ENCODE measurements at regions not wholly inside any gene's neighbourhood (a gene's known extent, or its start where the extent isn't known, plus 50 kb on each side); places are given as distances from the start of the nearest gene placed in this dataset.

DNA sequence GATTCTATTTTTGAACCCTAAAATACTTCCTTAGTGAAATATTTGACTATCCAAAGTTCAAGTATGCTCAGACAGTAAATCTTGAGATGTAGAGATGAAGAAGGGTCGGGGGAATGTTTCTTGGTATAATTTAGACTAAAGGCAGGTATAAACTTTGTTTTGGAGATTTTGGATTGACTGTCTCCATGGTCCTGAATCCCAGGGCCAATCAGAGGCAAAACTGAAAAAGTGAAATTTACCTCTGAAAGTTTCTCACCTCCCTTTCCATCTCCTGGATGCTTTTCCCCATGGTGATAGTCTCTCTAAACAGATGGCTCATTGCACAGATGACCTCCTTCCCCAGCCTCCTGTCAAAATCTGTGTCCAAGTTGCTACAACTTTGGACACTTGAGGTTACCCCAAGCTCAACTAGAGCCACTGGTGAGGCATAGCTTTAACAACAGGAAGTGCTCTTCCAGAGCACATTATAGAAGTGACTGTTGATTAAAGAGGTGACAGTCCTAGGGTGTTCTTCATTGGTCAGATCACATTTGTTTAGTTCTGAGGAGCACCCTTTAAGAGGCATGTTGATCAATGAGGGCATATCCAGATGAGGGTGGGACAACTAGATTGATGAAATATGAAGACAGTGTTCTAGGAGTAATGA, 128.4 kb downstream of the AKAP11 start:
- Histone ChIP-seq H4K20me1 (ENCODE audit: insufficient read depth, low read length) (no peaks in the 10 kb centered on the region), H3K79me2 (ENCODE audit: insufficient read depth, low read length) (no peaks in the 10 kb centered on the region), H3K4me2 (ENCODE audit: low read depth, low read length) (no peak overlapping the region), H3K4me1 (ENCODE audit: insufficient read depth, low read length) (no peaks in the 10 kb centered on the region), H2AFZ (ENCODE audit: low read length) (no peak overlapping the region), H3K4me3 (replicated peaks in 1 of 3; ENCODE audit: insufficient read depth in 1 of 3, low read depth in 2 of 3, low read length in 3 of 3) (no peak overlapping the region), H3K27ac (ENCODE audit: extremely low read length, insufficient read depth, low read length) (no peak overlapping the region), H3K27me3 (ENCODE audit: control insufficient read depth in 1 of 2, insufficient read depth in 2 of 2, low read length in 2 of 2) (no peaks in the 10 kb centered on the region), H3K9me3 (ENCODE audit: low read length) (no peaks in the 10 kb centered on the region), H3K36me3 (replicated peaks in 1 of 2; ENCODE audit: control insufficient read depth in 1 of 2, insufficient read depth in 2 of 2, low read length in 2 of 2) (no peaks in the 10 kb centered on the region), H3K9ac (ENCODE audit: insufficient read depth, low read depth, low read length) (no peak overlapping the region)
- no peak for TF ChIP-seq GPN1 (CRISPR knock-in tag; IDR thresholded peaks at IDR 0.05; ENCODE audit: borderline replicate concordance)
- ATAC-seq: no peak
- no peak for DNase-seq (ENCODE audit: low spot score)
- intact Hi-C loops (cut with micrococcal nuclease; ENCODE audit: unreplicated experiment): no loop called here
- no peak for FAIRE-seq
- ChIA-PET POLR2A (no interaction called here), CTCF (ENCODE audit: low intra/inter-chr PET ratio, low total read pairs) (no interaction called here)
- 0% methylated on average over 1 of the region's 1 CpG for WGBS (ENCODE audit: low lambda C conversion rate)
- in situ Hi-C loops (cut with HindIII; ENCODE audit: extremely low pct_ligation_motif_present, low pct_unique_long_range_greater_than_20kb): no loop called here
- no TSS peak for BruUV-seq (replicated peaks)

DNA sequence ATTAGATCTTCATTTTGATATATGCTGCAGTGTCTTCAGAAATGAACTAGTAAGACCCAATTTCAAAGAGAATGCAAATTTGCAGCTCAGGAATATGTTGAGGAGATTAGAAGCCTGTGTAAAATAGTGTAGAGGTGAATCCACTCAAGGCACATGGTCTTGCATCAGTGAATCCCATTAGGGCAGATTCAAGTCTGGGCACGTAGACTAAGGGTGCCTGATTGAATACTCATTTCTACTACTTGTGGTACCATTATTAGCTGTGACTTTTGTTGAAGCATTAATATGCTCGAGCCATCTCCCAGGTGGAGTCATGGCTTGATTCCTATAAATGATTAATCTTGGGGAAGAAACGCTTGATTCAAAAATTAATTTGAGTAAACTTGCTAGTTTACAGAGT, 129.4 kb downstream of the AKAP11 start:
- H3K4me3 ChIP-seq (replicated peaks in 1 of 3; ENCODE audit: insufficient read depth in 1 of 3, low read depth in 2 of 3, low read length in 3 of 3): no peak overlapping the region
- DNase-seq (ENCODE audit: low spot score) (no peak), FAIRE-seq (no peak), ATAC-seq (no peak)
- no peak overlapping the region for H3K27ac ChIP-seq (ENCODE audit: extremely low read length, insufficient read depth, low read length)
- H3K4me1 ChIP-seq (ENCODE audit: insufficient read depth, low read length): no peaks in the 10 kb centered on the region
- no peaks in the 10 kb centered on the region for H3K79me2 ChIP-seq (ENCODE audit: insufficient read depth, low read length)
- no TSS peak for BruUV-seq (replicated peaks)
- ChIA-PET CTCF (ENCODE audit: low intra/inter-chr PET ratio, low total read pairs) (no interaction called here), POLR2A (no interaction called here)
- no peaks in the 10 kb centered on the region for H3K9me3 ChIP-seq (ENCODE audit: low read length)
- H4K20me1 ChIP-seq (ENCODE audit: insufficient read depth, low read length): no peaks in the 10 kb centered on the region
- H3K4me2 ChIP-seq (ENCODE audit: low read depth, low read length): no peak overlapping the region
- no peaks in the 10 kb centered on the region for H3K27me3 ChIP-seq (ENCODE audit: control insufficient read depth in 1 of 2, insufficient read depth in 2 of 2, low read length in 2 of 2)
- TF ChIP-seq ADNP (CRISPR knock-in tag; IDR thresholded peaks at IDR 0.05) (no peak), SPEN (CRISPR knock-in tag; IDR thresholded peaks at IDR 0.05; ENCODE audit: low read depth) (no peak), JUN (CRISPR knock-in tag; IDR thresholded peaks at IDR 0.05) (no peak), CENPX (CRISPR knock-in tag; IDR thresholded peaks at IDR 0.05) (no peak)
- intact Hi-C loops (cut with micrococcal nuclease; ENCODE audit: unreplicated experiment) (no loop called here), in situ Hi-C loops (cut with HindIII; ENCODE audit: extremely low pct_ligation_motif_present, low pct_unique_long_range_greater_than_20kb) (no loop called here)
- WGBS (ENCODE audit: low lambda C conversion rate): 0% methylated on average over 3 of the region's 3 CpGs
- no peak overlapping the region for H2AFZ ChIP-seq (ENCODE audit: low read length)
- H3K9ac ChIP-seq (ENCODE audit: insufficient read depth, low read depth, low read length): no peak overlapping the region
- H3K36me3 ChIP-seq (replicated peaks in 1 of 2; ENCODE audit: control insufficient read depth in 1 of 2, insufficient read depth in 2 of 2, low read length in 2 of 2): no peaks in the 10 kb centered on the region

All from HepG2 (cell line).